OCI-LY7 (cell line): ENCODE measurements at regions not wholly inside any gene's neighbourhood (a gene's known extent, or its start where the extent isn't known, plus 50 kb on each side); places are given as distances from the start of the nearest gene placed in this dataset.

Source experiments
- BruUV-seq: library from RNA; stranded (reverse); fragments of 400-500 nt; replicated peaks from 2 replicates; lab custom pipeline; 2021; lab: Mats Ljungman, UMichigan
- CTCF ChIA-PET: fragments of 300-600 bp; sonication (Branson Sonifier 250); formaldehyde crosslinking; loops from one replicate; lab custom pipeline; 2022; ENCODE audit warnings: antibody characterized with exemption; ENCODE audit not compliant: unreplicated experiment; lab: Charles Lee
- POLR2A ChIA-PET: fragments of 300-600 bp; sonication (Branson Sonifier 250); formaldehyde crosslinking; loops from one replicate; lab custom pipeline; 2022; ENCODE audit warnings: antibody characterized with exemption; lab: Charles Lee
- DNase-seq: peaks from one replicate; pipeline ENCODE4 v3.0.0-alpha.2; 2015; ENCODE audit warnings: low spot score
- H2AFZ ChIP-seq: fragments of 200-600 bp; sonication (generic), shearing (Covaris generic); 2 replicates; pipeline ENCODE4 v1.6.1; 2014; ENCODE audit warnings: mild to moderate bottlenecking, antibody characterized with exemption, low read length, moderate library complexity
- H3K27ac ChIP-seq: fragments of 200-600 bp; sonication (generic); 2 replicates; pipeline ENCODE4 v1.5.1; 2014; ENCODE audit warnings: mixed run types, low read depth, mild to moderate bottlenecking, moderate library complexity, low read length, inconsistent platforms; ENCODE audit not compliant: poor library complexity, severe bottlenecking
- H3K36me3 ChIP-seq: fragments of 200-600 bp; sonication (generic); 2 replicates; pipeline ENCODE4 v1.6.1; 2014; ENCODE audit warnings: mild to moderate bottlenecking, antibody characterized with exemption, low read length, moderate library complexity, mixed read lengths; ENCODE audit not compliant: insufficient read depth
- H3K4me1 ChIP-seq: fragments of 200-600 bp; sonication (generic); 2 replicates; pipeline ENCODE4 v1.5.1; 2014; ENCODE audit warnings: mild to moderate bottlenecking, low read length; ENCODE audit not compliant: insufficient read depth, poor library complexity, severe bottlenecking
- H3K4me2 ChIP-seq: fragments of 200-600 bp; sonication (generic); 2 replicates; pipeline ENCODE4 v1.6.1; 2014; ENCODE audit warnings: mild to moderate bottlenecking, low read length
- H3K4me3 ChIP-seq: fragments of 200-600 bp; sonication (generic); 2 replicates; pipeline ENCODE4 v1.5.1; 2014; ENCODE audit warnings: mild to moderate bottlenecking, low read depth, low read length; ENCODE audit not compliant: poor library complexity, severe bottlenecking
- H3K79me2 ChIP-seq: fragments of 200-600 bp; sonication (generic); 2 replicates; pipeline ENCODE4 v1.6.1; 2016; ENCODE audit warnings: low read depth, mild to moderate bottlenecking, low read length, moderate library complexity, mixed read lengths; ENCODE audit not compliant: insufficient read depth
- H3K9me2 ChIP-seq: fragments of 200-600 bp; sonication (generic); 2 replicates; pipeline ENCODE4 v1.6.1; 2016; ENCODE audit warnings: mild to moderate bottlenecking, low read length, mixed read lengths; ENCODE audit not compliant: insufficient read depth
- H3K9me3 ChIP-seq: fragments of 200-600 bp; sonication (generic); 2 replicates; pipeline ENCODE4 v1.6.1; 2014; ENCODE audit warnings: mild to moderate bottlenecking, mixed run types, low read length, mixed read lengths
- H4K20me1 ChIP-seq: fragments of 200-600 bp; sonication (generic); 2 replicates; pipeline ENCODE4 v1.6.1; 2014; ENCODE audit warnings: mild to moderate bottlenecking, antibody characterized with exemption, low read length, moderate library complexity, mixed read lengths; ENCODE audit not compliant: insufficient read depth
- EZH2phosphoT487 ChIP-seq: fragments of 200-600 bp; sonication (generic); IDR thresholded peaks from 2 replicates; pipeline ENCODE4 v1.6.1; 2018; ENCODE audit warnings: low read depth, borderline replicate concordance, mild to moderate bottlenecking, mixed run types, antibody characterized with exemption, low read length, moderate library complexity, mixed read lengths
- intact Hi-C: fragments of 100-400 bp; cut with micrococcal nuclease; formaldehyde crosslinking; loops from one replicate; pipeline ENCODE4 v1.10.0; 2022; ENCODE audit not compliant: unreplicated experiment
- TF ChIP-seq, protein P1 (sequence below): fragments of 200-600 bp; sonication (generic); conservative IDR thresholded peaks from 2 replicates; pipeline ENCODE4 v1.5.1; 2014; ENCODE audit warnings: mild to moderate bottlenecking, antibody characterized with exemption, low read length, moderate library complexity, mixed read lengths

DNA sequence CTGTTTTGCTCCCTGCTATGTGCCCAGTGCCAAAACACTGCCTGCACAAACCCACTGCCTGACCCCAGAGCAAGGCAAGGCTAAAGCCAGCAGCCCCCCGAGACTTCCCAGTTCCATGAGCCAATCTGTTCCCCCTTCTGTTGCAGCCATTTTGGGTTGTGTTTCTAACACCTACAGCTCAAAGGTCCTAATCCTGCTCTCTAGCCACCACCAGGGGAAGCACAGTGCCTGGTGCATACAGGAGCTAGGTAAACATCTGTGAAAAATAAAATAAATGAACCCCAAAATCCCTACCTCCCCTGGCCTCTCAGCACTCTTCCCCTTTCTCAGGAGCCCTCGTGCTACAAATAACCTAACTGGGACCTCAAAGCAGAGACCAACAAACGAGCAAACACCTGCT lies 190.2 kb downstream of the MATN1 start:
- CTCF ChIA-PET = no interaction called here
- Histone ChIP-seq H2AFZ (no peak overlapping the region), H3K9me3 (no peaks in the 10 kb centered on the region), H3K27ac (no peak overlapping the region), H3K4me1 (no peaks in the 10 kb centered on the region), H4K20me1 (no peaks in the 10 kb centered on the region), H3K36me3 (no peaks in the 10 kb centered on the region), H3K9me2 (no peaks in the 10 kb centered on the region), H3K4me2 (no peak overlapping the region), H3K79me2 (no peaks in the 10 kb centered on the region), H3K4me3 (no peak overlapping the region)
- BruUV-seq = no TSS peak
- POLR2A ChIA-PET = interaction anchor here (0.6 kb wide), 1 partner anchor 1658 kb away, joined by 3 read pairs; no protein-coding TSS in a partner anchor
- no peak for DNase-seq
- TF ChIP-seq EZH2phosphoT487 = no peak
- TF ChIP-seq, protein P1, sequence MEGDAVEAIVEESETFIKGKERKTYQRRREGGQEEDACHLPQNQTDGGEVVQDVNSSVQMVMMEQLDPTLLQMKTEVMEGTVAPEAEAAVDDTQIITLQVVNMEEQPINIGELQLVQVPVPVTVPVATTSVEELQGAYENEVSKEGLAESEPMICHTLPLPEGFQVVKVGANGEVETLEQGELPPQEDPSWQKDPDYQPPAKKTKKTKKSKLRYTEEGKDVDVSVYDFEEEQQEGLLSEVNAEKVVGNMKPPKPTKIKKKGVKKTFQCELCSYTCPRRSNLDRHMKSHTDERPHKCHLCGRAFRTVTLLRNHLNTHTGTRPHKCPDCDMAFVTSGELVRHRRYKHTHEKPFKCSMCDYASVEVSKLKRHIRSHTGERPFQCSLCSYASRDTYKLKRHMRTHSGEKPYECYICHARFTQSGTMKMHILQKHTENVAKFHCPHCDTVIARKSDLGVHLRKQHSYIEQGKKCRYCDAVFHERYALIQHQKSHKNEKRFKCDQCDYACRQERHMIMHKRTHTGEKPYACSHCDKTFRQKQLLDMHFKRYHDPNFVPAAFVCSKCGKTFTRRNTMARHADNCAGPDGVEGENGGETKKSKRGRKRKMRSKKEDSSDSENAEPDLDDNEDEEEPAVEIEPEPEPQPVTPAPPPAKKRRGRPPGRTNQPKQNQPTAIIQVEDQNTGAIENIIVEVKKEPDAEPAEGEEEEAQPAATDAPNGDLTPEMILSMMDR = no peak
- intact Hi-C loops = no loop called here

DNA sequence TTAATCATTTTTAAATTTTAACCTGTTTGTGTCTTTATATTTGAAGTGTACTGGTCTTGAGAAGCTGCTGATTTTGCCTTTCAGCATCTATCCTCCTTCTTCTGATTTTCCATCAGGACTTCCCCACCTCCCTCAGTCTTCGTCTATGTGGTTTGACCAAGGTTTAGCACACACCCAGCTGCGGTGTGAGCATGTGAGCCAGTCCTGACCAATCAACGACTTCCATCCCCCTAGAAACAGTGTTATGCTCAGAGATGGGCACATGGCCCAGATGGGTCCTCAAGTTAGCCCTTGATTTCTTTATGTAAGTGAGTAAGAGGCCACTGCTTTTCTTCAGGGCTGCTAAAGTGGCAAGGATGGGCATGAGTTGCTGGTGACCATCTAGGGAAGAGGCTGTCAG lies 190.8 kb downstream of the MATN1 start:
- Histone ChIP-seq H3K4me1 (no peaks in the 10 kb centered on the region), H3K4me3 (no peak overlapping the region), H2AFZ (no peak overlapping the region), H4K20me1 (no peaks in the 10 kb centered on the region), H3K9me2 (no peaks in the 10 kb centered on the region), H3K9me3 (no peaks in the 10 kb centered on the region), H3K79me2 (no peaks in the 10 kb centered on the region), H3K27ac (no peak overlapping the region), H3K4me2 (no peak overlapping the region), H3K36me3 (no peaks in the 10 kb centered on the region)
- no peak for DNase-seq
- POLR2A ChIA-PET = interaction anchor here (0.6 kb wide), 2 partner anchors 151 to 1658 kb away, joined by 3 to 5 read pairs; no protein-coding TSS in a partner anchor
- TF ChIP-seq, protein P1 = no peak
- TF ChIP-seq EZH2phosphoT487 = no peak
- BruUV-seq = no TSS peak
- intact Hi-C loops = no loop called here
- CTCF ChIA-PET = no interaction called here

DNA sequence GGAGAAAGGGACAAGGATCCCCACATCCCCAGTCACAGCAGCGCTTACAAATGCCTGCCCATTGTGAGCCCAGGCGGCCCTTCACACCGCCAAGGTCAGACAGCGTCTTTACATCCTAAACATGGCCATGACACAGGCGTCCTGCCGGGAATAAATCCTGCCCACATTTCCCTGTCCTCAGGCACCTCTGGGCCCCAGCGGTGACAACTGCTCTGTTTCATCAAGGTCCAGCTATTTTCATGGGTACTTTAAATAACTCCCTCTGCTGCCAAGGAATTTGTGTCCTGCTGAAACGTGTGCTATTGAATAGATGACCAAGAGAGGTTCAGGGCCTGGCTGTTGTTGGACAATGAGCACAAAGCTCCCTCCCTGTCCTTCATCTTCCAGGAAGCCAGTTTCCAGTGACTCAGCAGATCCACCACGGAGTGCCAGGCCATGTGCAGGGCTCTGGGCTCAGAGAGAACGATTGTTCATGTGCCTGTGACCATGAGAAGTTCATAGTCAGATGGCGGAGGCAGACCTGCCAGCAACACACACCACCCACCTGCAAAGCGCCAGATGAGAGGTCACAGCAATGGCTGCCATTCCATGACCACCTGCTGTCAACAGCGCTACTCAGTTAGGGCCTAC lies 195.8 kb downstream of the MATN1 start:
- H3K4me1 ChIP-seq = no peaks in the 10 kb centered on the region
- no peaks in the 10 kb centered on the region for H3K9me3 ChIP-seq
- H3K4me3 ChIP-seq = no peak overlapping the region
- TF ChIP-seq, protein P1 = no peak
- no peak for TF ChIP-seq EZH2phosphoT487
- no peak overlapping the region for H3K4me2 ChIP-seq
- H3K79me2 ChIP-seq = no peaks in the 10 kb centered on the region
- no peaks in the 10 kb centered on the region for H3K36me3 ChIP-seq
- H2AFZ ChIP-seq = no peak overlapping the region
- no peaks in the 10 kb centered on the region for H3K9me2 ChIP-seq
- H3K27ac ChIP-seq = no peak overlapping the region
- DNase-seq = no peak
- ChIA-PET CTCF (no interaction called here), POLR2A (no interaction called here)
- intact Hi-C loops = no loop called here
- H4K20me1 ChIP-seq = no peaks in the 10 kb centered on the region
- BruUV-seq = no TSS peak
